ENCODE measurements at regions not wholly inside any gene's neighbourhood (a gene's known extent, or its start where the extent isn't known, plus 50 kb on each side); places are given as distances from the start of the nearest gene placed in this dataset.
"Not testable (repeated sequence)": the region's sequence is repeated elsewhere in the genome, so short reads cannot be mapped to it uniquely, and the experiment has no call there.

- DNase-seq, result no peak
Measured at GRCh38 chr7:34333925-34334324, 324.1 kb upstream of the NPSR1 start.

GRCh38 chr7:34337163-34337562, 320.9 kb upstream of the NPSR1 start:
- DNase-seq, result no peak

- DNase-seq, result no peak
Measured at GRCh38 chr7:34338961-34339526, 319.0 kb upstream of the NPSR1 start.

- DNase-seq, result no peak
Measured at GRCh38 chr7:34341326-34341725, 316.7 kb upstream of the NPSR1 start.

DNA sequence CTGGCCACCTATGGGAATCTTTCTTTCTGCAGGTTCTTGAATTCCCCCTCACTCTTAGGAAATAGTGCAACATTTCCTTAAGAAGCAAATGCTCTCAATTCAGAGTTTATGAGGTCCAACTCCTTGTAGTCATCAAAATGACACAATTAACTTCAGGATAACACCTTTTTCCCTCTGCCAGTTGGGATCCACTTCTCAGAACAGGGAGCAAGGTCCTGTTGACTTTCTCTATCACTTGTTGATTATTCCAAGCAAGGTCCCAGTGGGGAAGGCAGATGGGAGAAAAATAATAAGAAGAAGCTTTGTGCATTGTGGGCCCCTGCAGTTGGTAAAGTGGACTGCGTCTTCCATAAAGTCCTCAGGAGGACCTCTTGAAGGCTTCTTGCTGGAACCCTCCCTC, 315.6 kb upstream of the NPSR1 start:
- DNase-seq, result no peak

- DNase-seq, result no peak
Measured at GRCh38 chr7:34343667-34344066, 314.4 kb upstream of the NPSR1 start.

DNA sequence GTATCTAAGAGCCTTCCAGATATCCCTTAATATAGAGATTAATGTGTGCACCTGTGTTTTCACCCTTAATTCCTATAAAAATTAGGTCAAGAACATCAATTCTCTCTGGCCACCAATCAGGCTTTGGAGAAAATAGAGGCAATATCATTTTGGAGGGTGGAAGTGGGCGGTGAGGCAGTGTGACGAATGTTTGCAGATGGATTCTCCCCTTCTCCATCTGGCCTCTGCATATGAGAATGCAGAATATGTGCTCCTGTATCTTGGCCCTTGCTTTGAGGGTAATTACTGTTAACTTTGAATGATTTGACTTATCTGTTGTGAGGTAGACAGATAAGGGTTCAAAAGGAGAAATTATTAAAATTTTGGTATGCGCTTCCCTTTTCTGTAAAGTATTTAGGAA, 304.0 kb upstream of the NPSR1 start:
- no peak for DNase-seq

DNA sequence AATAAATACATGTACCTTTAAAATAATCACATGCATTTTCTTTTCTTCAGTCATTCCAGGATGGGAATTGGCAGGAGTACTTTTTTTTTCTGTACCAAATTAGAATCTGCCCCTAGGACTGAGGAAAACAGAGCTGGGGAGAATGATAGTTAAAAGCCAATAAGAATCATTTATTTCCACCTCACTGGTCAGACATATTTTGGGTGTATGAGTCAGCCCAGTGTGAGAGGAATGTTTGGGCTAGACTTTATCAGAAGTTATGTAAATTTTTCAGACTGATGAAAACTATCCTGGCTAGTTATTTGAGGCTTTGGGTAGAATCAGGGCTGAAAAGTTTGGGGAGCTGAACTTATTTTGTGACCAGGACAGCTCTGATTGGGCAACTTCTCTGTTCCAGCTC, 303.1 kb upstream of the NPSR1 start:
- DNase-seq, result no peak

- DNase-seq, result no peak
Measured at GRCh38 chr7:34357068-34357467, 300.9 kb upstream of the NPSR1 start.

- DNase-seq, result no peak
Measured at GRCh38 chr7:34357946-34358345, 300.1 kb upstream of the NPSR1 start.

- not testable (repeated sequence) for DNase-seq
Measured at GRCh38 chr7:34358578-34358977, 299.4 kb upstream of the NPSR1 start.

DNA sequence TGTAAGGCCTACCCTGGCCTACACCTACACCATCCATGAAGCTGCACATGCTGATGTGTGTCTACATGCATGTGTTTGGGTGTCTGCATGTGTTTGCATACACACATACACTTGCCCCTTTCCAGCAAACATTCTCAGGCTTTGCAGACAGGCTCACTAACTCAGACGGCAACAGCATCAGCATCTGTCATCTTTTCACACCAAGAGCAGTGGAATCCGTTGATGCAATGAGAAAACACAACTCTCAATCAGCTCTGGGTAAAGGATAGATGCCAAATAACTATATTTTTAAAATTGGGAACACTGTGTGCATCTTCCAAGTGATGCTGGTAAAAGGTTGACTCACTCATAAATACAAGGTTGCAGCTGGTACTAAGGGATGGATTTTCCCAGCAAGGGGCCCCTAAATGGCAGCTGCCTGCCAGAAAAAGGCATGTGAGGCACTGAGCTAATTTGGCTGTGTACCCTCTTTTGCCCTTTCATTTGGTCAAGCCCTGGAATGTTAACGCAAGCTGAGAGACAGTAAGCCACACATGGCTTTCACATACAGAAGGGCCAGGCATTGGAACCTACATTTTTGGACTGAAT, 296.3 kb upstream of the NPSR1 start:
- DNase-seq, result no peak

GRCh38 chr7:34362621-34363020, 295.4 kb upstream of the NPSR1 start:
- DNase-seq, result no peak

GRCh38 chr7:34364130-34364529, 293.9 kb upstream of the NPSR1 start:
- DNase-seq, result no peak

DNA sequence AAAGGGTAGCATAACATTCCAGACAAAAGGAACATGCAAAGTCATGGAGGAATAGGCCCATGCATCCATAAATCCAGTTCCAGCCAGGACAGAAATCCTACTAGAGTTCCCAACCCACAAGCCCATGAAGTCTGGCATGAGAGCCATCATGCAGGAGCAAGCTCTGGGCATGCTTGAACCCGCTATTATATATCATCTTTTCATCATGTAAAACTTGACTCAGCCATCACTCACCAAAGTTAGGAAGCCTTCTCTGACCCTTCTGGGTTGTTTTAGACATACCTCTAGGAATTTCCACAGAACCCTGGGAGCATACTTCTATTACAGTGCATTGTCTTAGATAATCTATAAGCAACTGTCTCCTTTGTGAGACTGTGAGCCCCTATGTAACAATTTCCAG, 293.0 kb upstream of the NPSR1 start:
- DNase-seq, result no peak

DNA sequence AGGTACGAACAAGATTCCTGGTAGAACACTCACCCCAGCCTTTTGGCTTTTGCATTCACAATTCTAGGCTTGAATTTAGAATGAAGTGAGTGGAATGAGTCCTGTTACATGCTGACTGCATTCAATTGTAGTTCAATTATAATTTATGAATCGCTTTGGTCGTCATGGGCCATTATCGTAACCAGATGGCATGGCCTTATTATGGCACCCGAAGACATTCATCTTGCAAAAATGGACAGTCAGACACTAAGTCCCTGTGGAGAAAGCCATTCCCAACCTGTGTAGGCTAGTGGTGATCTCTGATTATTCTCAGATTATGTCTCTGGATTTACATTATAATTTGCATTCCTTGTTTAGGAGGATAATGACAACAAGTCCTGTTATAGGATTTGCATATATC, 292.4 kb upstream of the NPSR1 start:
- DNase-seq, result peak; percentile 31

DNA sequence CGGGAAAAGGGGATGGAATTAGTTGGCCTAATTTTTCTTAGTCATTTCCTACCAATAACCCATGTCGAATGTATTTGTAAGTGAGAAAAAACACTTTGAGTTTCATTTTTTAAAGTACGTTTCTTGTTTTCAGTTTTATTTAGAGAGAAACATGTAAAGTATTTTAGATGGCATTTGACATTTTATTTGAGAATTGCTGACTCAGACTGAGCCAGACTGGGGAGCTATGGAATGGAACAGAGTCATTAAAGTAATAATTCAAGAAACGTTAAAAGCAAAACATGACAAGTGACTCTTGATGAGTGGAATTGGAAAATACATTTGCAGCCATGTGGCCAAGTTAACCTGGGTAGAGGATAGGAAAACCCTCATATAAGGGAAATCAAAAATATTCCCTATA, 286.1 kb upstream of the NPSR1 start:
- DNase-seq, result no peak

- no peak for DNase-seq
Measured at GRCh38 chr7:34373940-34374339, 284.1 kb upstream of the NPSR1 start.

- DNase-seq, result no peak
Measured at GRCh38 chr7:34382166-34382893, 275.7 kb upstream of the NPSR1 start.

DNA sequence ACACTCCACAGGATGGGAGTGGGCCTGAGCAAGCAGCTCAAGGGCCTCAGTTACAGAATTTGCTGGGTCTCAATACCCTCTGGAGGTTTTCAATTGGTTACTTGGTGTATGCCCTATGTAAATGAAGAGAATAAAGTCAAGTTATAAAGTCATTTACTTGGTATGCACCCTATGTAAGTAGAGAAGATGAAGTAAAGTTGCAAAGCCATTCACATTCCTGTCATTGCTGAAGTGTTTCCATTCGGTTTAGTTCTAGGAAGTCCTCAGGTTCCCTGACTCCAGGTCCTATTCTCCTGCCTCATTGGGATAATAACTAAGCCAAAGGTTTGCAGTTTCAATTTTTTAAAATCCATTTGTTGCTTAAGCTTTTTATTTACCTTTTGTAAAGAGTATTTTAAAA, 272.6 kb upstream of the NPSR1 start:
- no peak for DNase-seq

GRCh38 chr7:34389332-34390078, 268.5 kb upstream of the NPSR1 start:
- no peak for DNase-seq

DNA sequence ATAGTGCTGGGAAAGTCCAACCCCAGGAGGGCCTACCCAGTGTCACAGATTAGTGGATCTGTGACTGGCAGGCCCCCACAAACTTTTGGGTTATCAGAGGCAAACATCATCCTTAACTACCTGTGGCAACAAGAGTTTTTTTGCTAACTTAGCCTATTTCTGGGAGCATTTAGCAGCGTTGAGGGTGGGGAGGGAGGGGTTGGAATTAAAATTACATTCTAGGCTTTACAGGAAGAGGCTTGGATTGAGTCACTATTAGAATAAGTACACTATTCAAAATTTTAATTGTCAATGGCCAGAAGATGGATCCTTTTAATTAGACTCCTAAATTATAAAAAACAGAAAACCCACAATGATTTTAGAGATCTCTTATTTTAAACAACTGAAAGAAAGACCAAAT, 267.9 kb upstream of the NPSR1 start:
- DNase-seq, result no peak

- DNase-seq, result no peak
Measured at GRCh38 chr7:34392972-34393371, 265.0 kb upstream of the NPSR1 start.
